ENCODE measurements at regions not wholly inside any gene's neighbourhood (a gene's known extent, or its start where the extent isn't known, plus 50 kb on each side); places are given as distances from the start of the nearest gene placed in this dataset.

DNA sequence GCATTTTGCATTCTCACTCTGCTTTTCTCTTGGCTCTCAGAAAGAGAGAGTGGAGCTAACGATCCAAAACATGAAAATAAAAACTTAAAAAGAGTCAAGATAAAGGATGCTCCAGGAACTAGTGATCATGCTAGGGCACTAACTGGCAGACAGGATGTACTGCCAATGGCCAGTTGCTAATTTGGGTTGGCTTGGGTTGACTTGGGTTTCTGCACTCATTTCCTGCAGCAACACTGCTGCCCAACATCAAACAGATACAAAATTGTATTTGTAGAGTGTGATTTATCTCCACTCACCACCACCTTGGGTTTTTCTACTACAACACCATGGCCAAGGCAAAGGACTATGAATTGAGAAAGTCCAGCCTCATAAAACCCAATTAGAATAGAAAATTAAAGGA, 662.3 kb upstream of the PTBP2 start:
- H3K36me3 ChIP-seq (ENCODE audit: low read depth, low read length) = no peaks in the 10 kb centered on the region
- H3K79me2 ChIP-seq (ENCODE audit: low read length) = no peaks in the 10 kb centered on the region
- no peak overlapping the region for H3K27ac ChIP-seq (ENCODE audit: low read length)
- H3K9me3 ChIP-seq (ENCODE audit: low read length) = no peaks in the 10 kb centered on the region
- H3K27me3 ChIP-seq (ENCODE audit: low read length) = no peaks in the 10 kb centered on the region
- no peak overlapping the region for H2AFZ ChIP-seq (ENCODE audit: low read length)
- no peak overlapping the region for H3K4me2 ChIP-seq (ENCODE audit: low read length)
- POLR2A ChIA-PET (ENCODE audit: unreplicated experiment) = no interaction called here
- H3K4me1 ChIP-seq (ENCODE audit: insufficient read depth, low read length) = no peaks in the 10 kb centered on the region
- BruUV-seq (replicated peaks) = no TSS peak
- ATAC-seq (no peak), DNase-seq (no peak)
- no peaks in the 10 kb centered on the region for H4K20me1 ChIP-seq (ENCODE audit: low read length)
- intact Hi-C loops (cut with micrococcal nuclease) = no loop called here
- CTCF ChIA-PET = no interaction called here
- no peak overlapping the region for H3K9ac ChIP-seq (ENCODE audit: low read length)
- H3K9me2 ChIP-seq (replicated peaks; ENCODE audit: low read length) = no peaks in the 10 kb centered on the region
- no peak overlapping the region for H3K4me3 ChIP-seq (ENCODE audit: low read length)
- no peaks in the 10 kb centered on the region for H3F3A ChIP-seq (ENCODE audit: low read length, unreplicated experiment)
- no peak for TF ChIP-seq EZH2 (IDR thresholded peaks at IDR 0.05; ENCODE audit: low read length, unreplicated experiment)
- no peak for TF ChIP-seq CTCF (conservative IDR thresholded peaks at IDR 0.05; ENCODE audit: low read depth, low read length)
- TF ChIP-seq EZH2phosphoT487 (IDR thresholded peaks at IDR 0.05; ENCODE audit: borderline replicate concordance, low read length) = no peak

DNA sequence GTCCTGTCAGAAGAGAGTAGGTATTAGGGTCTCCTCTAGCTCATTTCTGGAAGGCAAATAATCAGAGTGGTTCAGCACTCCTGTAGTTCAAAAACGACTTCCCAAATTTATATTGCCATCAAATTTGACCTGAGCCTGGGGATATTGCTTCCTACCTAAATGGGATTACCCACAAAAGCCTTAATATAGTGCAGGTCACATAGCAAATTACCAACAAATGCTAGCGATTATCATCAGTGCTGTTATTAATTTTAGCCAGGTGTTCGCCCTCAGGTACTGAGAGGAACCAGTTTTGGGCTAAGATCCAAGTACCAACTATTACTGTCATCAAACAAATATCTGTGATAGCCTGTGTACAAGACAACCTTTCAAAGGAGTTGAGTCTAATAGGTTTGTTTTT, 661.8 kb upstream of the PTBP2 start:
- no TSS peak for BruUV-seq (replicated peaks)
- Histone ChIP-seq H3K4me1 (ENCODE audit: insufficient read depth, low read length) (no peaks in the 10 kb centered on the region), H2AFZ (ENCODE audit: low read length) (no peak overlapping the region), H3K9ac (ENCODE audit: low read length) (no peak overlapping the region), H4K20me1 (ENCODE audit: low read length) (no peaks in the 10 kb centered on the region), H3F3A (ENCODE audit: low read length, unreplicated experiment) (no peaks in the 10 kb centered on the region), H3K27ac (ENCODE audit: low read length) (no peak overlapping the region), H3K4me3 (ENCODE audit: low read length) (no peak overlapping the region), H3K4me2 (ENCODE audit: low read length) (no peak overlapping the region), H3K9me3 (ENCODE audit: low read length) (no peaks in the 10 kb centered on the region), H3K36me3 (ENCODE audit: low read depth, low read length) (no peaks in the 10 kb centered on the region), H3K79me2 (ENCODE audit: low read length) (no peaks in the 10 kb centered on the region), H3K9me2 (replicated peaks; ENCODE audit: low read length) (no peaks in the 10 kb centered on the region), H3K27me3 (ENCODE audit: low read length) (no peaks in the 10 kb centered on the region)
- DNase-seq = no peak
- ChIA-PET CTCF (no interaction called here), POLR2A (ENCODE audit: unreplicated experiment) (no interaction called here)
- intact Hi-C loops (cut with micrococcal nuclease) = no loop called here
- no peak for TF ChIP-seq EZH2 (IDR thresholded peaks at IDR 0.05; ENCODE audit: low read length, unreplicated experiment)
- ATAC-seq = no peak

DNA sequence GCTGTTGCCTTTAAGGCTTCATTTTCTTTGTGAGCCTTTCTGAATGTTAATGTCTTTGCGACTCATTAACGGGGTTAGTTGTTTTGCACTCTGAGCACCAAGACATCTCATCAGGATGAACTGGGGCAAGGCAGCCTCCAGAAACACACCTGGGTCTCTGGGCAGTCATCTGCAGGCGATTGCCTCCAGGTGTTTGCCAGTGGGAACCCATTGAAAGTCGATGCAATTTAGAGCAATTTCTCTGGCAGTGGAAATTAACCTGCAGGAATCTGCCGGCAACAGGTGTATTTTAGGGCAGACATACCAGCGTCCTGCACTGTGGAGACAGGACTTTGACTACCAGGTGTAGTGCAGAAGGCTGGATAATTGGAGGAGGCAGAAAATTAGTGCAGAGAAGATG, 661.0 kb upstream of the PTBP2 start:
- H3K9me2 ChIP-seq (replicated peaks; ENCODE audit: low read length) = no peaks in the 10 kb centered on the region
- no peak for ATAC-seq
- no peaks in the 10 kb centered on the region for H3K27me3 ChIP-seq (ENCODE audit: low read length)
- H3K9me3 ChIP-seq (ENCODE audit: low read length) = no peaks in the 10 kb centered on the region
- H3K27ac ChIP-seq (ENCODE audit: low read length) = no peak overlapping the region
- no peak overlapping the region for H3K4me2 ChIP-seq (ENCODE audit: low read length)
- no TSS peak for BruUV-seq (replicated peaks)
- TF ChIP-seq CTCF (conservative IDR thresholded peaks at IDR 0.05; ENCODE audit: low read depth, low read length) (no peak), EZH2phosphoT487 (IDR thresholded peaks at IDR 0.05; ENCODE audit: borderline replicate concordance, low read length) (no peak), EZH2 (IDR thresholded peaks at IDR 0.05; ENCODE audit: low read length, unreplicated experiment) (no peak)
- no peaks in the 10 kb centered on the region for H4K20me1 ChIP-seq (ENCODE audit: low read length)
- H3F3A ChIP-seq (ENCODE audit: low read length, unreplicated experiment) = no peaks in the 10 kb centered on the region
- H3K36me3 ChIP-seq (ENCODE audit: low read depth, low read length) = no peaks in the 10 kb centered on the region
- H3K4me1 ChIP-seq (ENCODE audit: insufficient read depth, low read length) = no peaks in the 10 kb centered on the region
- CTCF ChIA-PET = no interaction called here
- no peak overlapping the region for H2AFZ ChIP-seq (ENCODE audit: low read length)
- POLR2A ChIA-PET (ENCODE audit: unreplicated experiment) = no interaction called here
- H3K79me2 ChIP-seq (ENCODE audit: low read length) = no peaks in the 10 kb centered on the region
- H3K4me3 ChIP-seq (ENCODE audit: low read length) = no peak overlapping the region
- intact Hi-C loops (cut with micrococcal nuclease) = no loop called here
- H3K9ac ChIP-seq (ENCODE audit: low read length) = no peak overlapping the region
- no peak for DNase-seq
